B cell (primary cell): ENCODE measurements at regions not wholly inside any gene's neighbourhood (a gene's known extent, or its start where the extent isn't known, plus 50 kb on each side); places are given as distances from the start of the nearest gene placed in this dataset.

ENCODE experiments used
- ATAC-seq: fragments of 200-7000 bp; cut with Tn5 transposase; one replicate; pipeline ENCODE4 v1.10.0; 2021; ENCODE audit warnings: low read depth, mild to moderate bottlenecking, moderate number of reproducible peaks, moderate library complexity
- CTCF ChIA-PET: fragments of 350-600 bp; sonication (Branson Sonifier 250); formaldehyde crosslinking; loops from one replicate; lab custom pipeline; 2021; ENCODE audit warnings: antibody characterized with exemption, inconsistent platforms; lab: Charles Lee
- POLR2A ChIA-PET: fragments of 350-600 bp; sonication (Branson Sonifier 250); formaldehyde crosslinking; loops from one replicate; lab custom pipeline; 2021; ENCODE audit warnings: antibody characterized with exemption; lab: Charles Lee
- DNase-seq: peaks from one replicate; pipeline ENCODE4 v3.0.0; 2013
- H2AFZ ChIP-seq: 2 replicates; pipeline ENCODE4 v1.6.1; 2012; ENCODE audit warnings: mild to moderate bottlenecking, low read depth, low read length; ENCODE audit not compliant: insufficient read depth, poor library complexity, severe bottlenecking
- H3K27ac ChIP-seq, 2 donors: 1 replicate in 1 of 2; 2 replicates in 1 of 2; pipeline ENCODE4 v1.5.1; 2012 to 2013; ENCODE audit warnings: low read length in 2 of 2, mild to moderate bottlenecking in 2 of 2, moderate library complexity in 1 of 2
- H3K27me3 ChIP-seq, 4 experiments: fragments of 200-600 bp in 1 of 4; sonication (generic) in 1 of 4; replicated peaks in 1 of 4; 1 replicate in 2 of 4; 2 replicates in 2 of 4; pipeline versions ENCODE4 v1.6.1 to v1.7.0; 2013 to 2016; ENCODE audit warnings: low read length in 3 of 4, mild to moderate bottlenecking in 2 of 4, mixed read lengths in 1 of 4, moderate library complexity in 1 of 4; ENCODE audit not compliant: insufficient read depth in 4 of 4, control insufficient read depth in 3 of 4; ENCODE audit errors: control extremely low read depth in 1 of 4
- H3K36me3 ChIP-seq, 2 experiments: replicated peaks in 1 of 2; 1 replicate in 1 of 2; 2 replicates in 1 of 2; pipeline versions ENCODE4 v1.6.1 to v1.7.1; 2013; ENCODE audit warnings: low read length in 1 of 2; ENCODE audit not compliant: insufficient read depth in 2 of 2, control insufficient read depth in 1 of 2; ENCODE audit errors: control extremely low read depth in 1 of 2, extremely low read depth in 1 of 2
- H3K4me1 ChIP-seq, 2 donors: fragments of 200-600 bp in 1 of 2; sonication (generic) in 1 of 2; 1 replicate in 1 of 2; 2 replicates in 1 of 2; pipeline versions ENCODE4 v1.5.1 to v1.6.1; 2013 to 2017; ENCODE audit warnings: low read length in 2 of 2; ENCODE audit not compliant: control insufficient read depth in 2 of 2, insufficient read depth in 2 of 2
- H3K4me2 ChIP-seq: replicated peaks from 2 replicates; pipeline ENCODE3; 2012; ENCODE audit warnings: mild to moderate bottlenecking, low read depth, low read length; ENCODE audit not compliant: poor library complexity, severe bottlenecking
- H3K4me3 ChIP-seq, 5 experiments: fragments of 200-600 bp in 1 of 5; sonication (generic) in 1 of 5; 1 replicate in 3 of 5; 2 replicates in 2 of 5; pipeline versions ENCODE4 v1.5.1 to v1.7.0; 2011 to 2016; ENCODE audit warnings: low read length in 4 of 5, mild to moderate bottlenecking in 4 of 5, low read depth in 2 of 5, control low read depth in 1 of 5, moderate library complexity in 1 of 5; ENCODE audit not compliant: insufficient read depth in 1 of 5; ENCODE audit errors: control extremely low read depth in 1 of 5, extremely low read depth in 1 of 5
- H3K79me2 ChIP-seq: fragments of 200-600 bp; sonication (generic); one replicate; pipeline ENCODE4 v1.6.0; 2016; ENCODE audit warnings: low read length; ENCODE audit not compliant: control insufficient read depth, insufficient read depth
- H3K9ac ChIP-seq: fragments of 200-600 bp; sonication (generic); 2 replicates; pipeline ENCODE4 v1.6.1; 2017; ENCODE audit warnings: mild to moderate bottlenecking, low read length, moderate library complexity
- H3K9me3 ChIP-seq, 3 donors: one replicate each; pipeline versions ENCODE4 v1.6.1 to v1.7.1; 2013; ENCODE audit warnings: low read length in 2 of 3; ENCODE audit not compliant: control insufficient read depth in 2 of 3, insufficient read depth in 1 of 3; ENCODE audit errors: control extremely low read depth in 1 of 3
- H4K20me1 ChIP-seq: 2 replicates; pipeline ENCODE4 v1.6.0; 2012; ENCODE audit warnings: mild to moderate bottlenecking, low read length; ENCODE audit not compliant: insufficient read depth, control insufficient read depth, poor library complexity, severe bottlenecking
- H3K27ac Mint-ChIP-seq: one replicate; pipeline ENCODE4 v1.8.0; 2021; ENCODE audit warnings: mixed read lengths
- H3K27me3 Mint-ChIP-seq: one replicate; pipeline ENCODE4 v1.8.0; 2021; ENCODE audit warnings: mixed read lengths
- H3K4me1 Mint-ChIP-seq: one replicate; pipeline ENCODE4 v1.8.0; 2021; ENCODE audit warnings: mixed read lengths
- H3K4me3 Mint-ChIP-seq: one replicate; pipeline ENCODE4 v1.8.0; 2021; ENCODE audit warnings: mixed read lengths
- H3K9me3 Mint-ChIP-seq: one replicate; pipeline ENCODE4 v1.8.0; 2022; ENCODE audit warnings: mixed read lengths; ENCODE audit not compliant: insufficient read depth
- EZH2 ChIP-seq: IDR thresholded peaks from 2 replicates; pipeline ENCODE4 v1.6.1; 2012; ENCODE audit warnings: borderline replicate concordance, low read depth, mild to moderate bottlenecking, moderate library complexity, low read length; ENCODE audit not compliant: insufficient read depth, poor library complexity, severe bottlenecking
- WGBS: methylation state at CpG from one replicate; pipeline ENCODE4 v1.1.5; 2013; ENCODE audit warnings: missing lambda C conversion rate; ENCODE audit not compliant: insufficient coverage; 5-methylcytosine and 5-hydroxymethylcytosine counted together
- intact Hi-C: fragments of 100-400 bp; cut with micrococcal nuclease; formaldehyde crosslinking; loops from one replicate; pipeline ENCODE4 v1.10.0; 2022
- TF ChIP-seq, protein P1 (sequence below): fragments of 200-600 bp; IDR thresholded peaks from one replicate; pipeline ENCODE4 v1.8.0; 2022; ENCODE audit warnings: antibody characterized with exemption, mild to moderate bottlenecking

DNA sequence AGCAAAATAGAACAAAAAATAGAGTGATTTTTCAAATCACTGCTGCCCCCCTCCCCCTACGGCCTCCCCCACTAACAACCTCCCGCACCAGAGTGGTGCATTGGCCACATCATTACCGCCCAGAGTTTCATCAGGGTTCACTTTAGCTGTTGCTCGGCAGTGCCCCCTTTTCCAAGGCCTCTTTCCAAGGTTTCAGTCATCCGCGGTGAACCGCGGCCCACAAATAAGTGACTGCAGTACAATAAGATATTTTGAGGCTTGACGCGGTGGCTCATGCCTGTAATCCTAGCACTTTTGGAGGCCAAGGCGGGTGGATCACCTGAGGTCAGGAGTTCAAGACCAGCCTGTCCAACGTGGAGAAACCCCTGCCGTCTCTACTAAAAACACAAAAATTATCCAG lies 180.0 kb downstream of the MAF start:
- ATAC-seq, result no peak
- intact Hi-C loops, result no loop called here
- no peak overlapping the region for H3K9ac ChIP-seq
- H3K36me3 ChIP-seq, result no peaks in the 10 kb centered on the region
- H3K9me3 ChIP-seq, result no peaks in the 10 kb centered on the region
- ChIA-PET CTCF (no interaction called here), POLR2A (no interaction called here)
- H2AFZ ChIP-seq, result no peak overlapping the region
- H4K20me1 ChIP-seq, result no peaks in the 10 kb centered on the region
- Mint-ChIP-seq H3K27me3 (peaks cover 54% of the 10 kb centered on the region), H3K9me3 (no peaks in the 10 kb centered on the region), H3K27ac (no peak overlapping the region), H3K4me3 (no peak overlapping the region), H3K4me1 (peaks cover 6% of the 10 kb centered on the region)
- H3K4me1 ChIP-seq, result no peaks in the 10 kb centered on the region
- no peak overlapping the region for H3K4me2 ChIP-seq
- WGBS, result 97% methylated on average over 13 of the region's 13 CpGs
- no peak for DNase-seq
- H3K27ac ChIP-seq, result no peak overlapping the region
- TF ChIP-seq, protein P1, sequence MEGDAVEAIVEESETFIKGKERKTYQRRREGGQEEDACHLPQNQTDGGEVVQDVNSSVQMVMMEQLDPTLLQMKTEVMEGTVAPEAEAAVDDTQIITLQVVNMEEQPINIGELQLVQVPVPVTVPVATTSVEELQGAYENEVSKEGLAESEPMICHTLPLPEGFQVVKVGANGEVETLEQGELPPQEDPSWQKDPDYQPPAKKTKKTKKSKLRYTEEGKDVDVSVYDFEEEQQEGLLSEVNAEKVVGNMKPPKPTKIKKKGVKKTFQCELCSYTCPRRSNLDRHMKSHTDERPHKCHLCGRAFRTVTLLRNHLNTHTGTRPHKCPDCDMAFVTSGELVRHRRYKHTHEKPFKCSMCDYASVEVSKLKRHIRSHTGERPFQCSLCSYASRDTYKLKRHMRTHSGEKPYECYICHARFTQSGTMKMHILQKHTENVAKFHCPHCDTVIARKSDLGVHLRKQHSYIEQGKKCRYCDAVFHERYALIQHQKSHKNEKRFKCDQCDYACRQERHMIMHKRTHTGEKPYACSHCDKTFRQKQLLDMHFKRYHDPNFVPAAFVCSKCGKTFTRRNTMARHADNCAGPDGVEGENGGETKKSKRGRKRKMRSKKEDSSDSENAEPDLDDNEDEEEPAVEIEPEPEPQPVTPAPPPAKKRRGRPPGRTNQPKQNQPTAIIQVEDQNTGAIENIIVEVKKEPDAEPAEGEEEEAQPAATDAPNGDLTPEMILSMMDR, result no peak
- no peak for TF ChIP-seq EZH2
- H3K79me2 ChIP-seq, result no peaks in the 10 kb centered on the region
- H3K4me3 ChIP-seq, result no peak overlapping the region
- H3K27me3 ChIP-seq, result peaks cover 0 to 14% (median 1%) of the 10 kb centered on the region in 4 experiments

DNA sequence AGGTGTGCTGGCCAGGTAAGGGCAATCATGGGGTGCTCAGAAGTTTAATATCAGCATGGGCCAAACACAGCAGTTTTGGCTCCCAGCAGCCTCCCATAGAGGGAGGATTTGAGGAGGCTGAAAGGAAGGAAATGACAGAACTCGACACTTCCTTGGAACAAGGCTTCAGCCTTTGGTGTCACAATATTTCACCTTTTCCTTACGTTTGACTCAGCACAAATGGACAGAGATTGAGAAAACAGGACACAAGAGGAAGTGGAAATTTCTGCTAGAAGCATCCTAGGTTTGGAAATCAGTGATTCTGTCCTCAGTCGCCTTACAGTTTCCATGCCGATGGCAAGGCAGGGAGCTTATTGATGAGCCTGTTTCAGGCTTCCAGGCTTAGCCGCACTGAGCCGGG lies 181.4 kb downstream of the MAF start:
- intact Hi-C loops, result no loop called here
- no peaks in the 10 kb centered on the region for H4K20me1 ChIP-seq
- H3K27me3 Mint-ChIP-seq, result peaks cover 62% of the 10 kb centered on the region
- WGBS, result 88% methylated on average over 5 of the region's 6 CpGs
- no peaks in the 10 kb centered on the region for H3K9me3 ChIP-seq
- no peaks in the 10 kb centered on the region for H3K4me1 ChIP-seq
- no peaks in the 10 kb centered on the region for H3K79me2 ChIP-seq
- H3K27ac Mint-ChIP-seq, result no peak overlapping the region
- H3K4me3 Mint-ChIP-seq, result no peak overlapping the region
- TF ChIP-seq, protein P1, result no peak
- TF ChIP-seq EZH2, result no peak
- H3K9ac ChIP-seq, result no peak overlapping the region
- ChIA-PET CTCF (no interaction called here), POLR2A (no interaction called here)
- DNase-seq (no peak), ATAC-seq (no peak)
- no peak overlapping the region for H2AFZ ChIP-seq
- no peak overlapping the region for H3K27ac ChIP-seq
- no peaks in the 10 kb centered on the region for H3K36me3 ChIP-seq
- peaks cover 6% of the 10 kb centered on the region for H3K4me1 Mint-ChIP-seq
- no peaks in the 10 kb centered on the region for H3K9me3 Mint-ChIP-seq
- H3K27me3 ChIP-seq, result peaks cover 0 to 17% (median 1%) of the 10 kb centered on the region in 4 experiments
- no peak overlapping the region for H3K4me3 ChIP-seq
- H3K4me2 ChIP-seq, result no peak overlapping the region
